ENCODE measurements at regions not wholly inside any gene's neighbourhood (a gene's known extent, or its start where the extent isn't known, plus 50 kb on each side); places are given as distances from the start of the nearest gene placed in this dataset.

DNA sequence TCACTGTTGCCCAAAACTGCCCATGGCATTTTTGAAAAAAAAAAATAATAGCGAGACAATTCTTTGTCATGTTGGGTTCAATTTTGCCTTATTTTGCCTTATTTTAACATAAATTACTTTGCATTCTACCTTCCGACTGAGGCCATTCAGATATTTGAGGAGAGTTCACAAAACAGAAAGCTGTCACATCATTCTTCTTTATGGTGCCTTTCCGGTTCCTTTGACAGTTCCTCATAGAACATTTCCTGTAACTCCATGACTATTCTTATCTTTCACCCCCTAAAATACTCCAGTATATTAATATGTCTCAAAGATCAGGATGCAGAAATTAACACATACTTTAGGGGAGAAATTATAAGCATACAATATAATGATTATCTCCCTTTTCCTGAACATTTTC is 476.7 kb downstream of the NOVA1 start:
- DNase-seq, result no peak

DNA sequence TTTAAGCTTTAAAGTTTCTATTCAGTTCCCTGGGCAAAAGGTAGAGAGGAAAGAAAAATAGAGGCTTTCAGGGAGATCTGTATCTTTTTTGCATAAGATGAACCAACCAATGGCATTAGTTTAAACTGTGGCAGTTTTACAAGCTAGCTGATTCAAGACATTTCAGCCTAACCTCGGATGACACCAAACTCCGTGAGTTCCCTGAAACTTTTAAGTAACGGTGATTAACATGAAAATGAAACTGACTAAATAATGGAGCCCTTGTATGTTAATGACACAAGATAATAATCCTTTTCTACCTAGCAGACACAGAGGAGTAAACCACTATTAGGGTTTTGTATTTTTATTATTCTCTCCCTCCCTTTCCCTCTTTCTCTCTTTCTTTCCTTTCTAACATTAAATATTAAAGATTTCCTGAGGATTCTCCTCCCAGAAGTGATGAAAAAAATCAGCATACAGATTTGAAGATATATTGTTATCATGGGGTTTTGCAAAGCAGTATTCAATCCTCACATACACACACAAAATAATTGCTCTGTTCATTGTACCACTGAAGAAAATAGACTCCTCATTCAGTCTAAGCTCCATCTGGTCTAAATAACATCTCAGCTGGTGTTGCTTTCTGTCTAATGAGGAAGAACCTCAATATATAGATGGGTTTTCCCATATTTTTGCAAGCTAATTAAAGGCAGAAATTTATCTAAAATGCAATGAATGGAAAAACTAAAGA is 483.8 kb downstream of the NOVA1 start:
- DNase-seq, result no peak

DNA sequence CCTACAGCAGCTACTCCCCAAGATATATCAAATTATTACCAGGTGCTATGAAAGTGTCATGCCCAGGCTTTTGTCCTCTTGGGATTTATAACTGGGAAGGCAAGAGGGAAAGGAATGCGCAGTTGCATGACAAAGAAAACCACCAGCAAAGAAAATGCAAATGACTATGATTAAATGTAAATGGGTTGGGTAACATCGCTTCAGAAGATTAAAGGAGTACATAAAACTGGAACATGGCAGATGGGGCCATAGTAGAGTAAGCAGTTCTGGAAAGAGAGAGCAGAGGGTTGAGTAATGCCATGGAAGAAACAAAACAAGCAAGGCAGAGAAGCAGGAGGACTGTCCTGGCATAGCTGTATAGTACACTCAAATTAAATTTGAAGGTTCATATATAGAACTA is 493.1 kb downstream of the NOVA1 start:
- DNase-seq, result no peak

DNA sequence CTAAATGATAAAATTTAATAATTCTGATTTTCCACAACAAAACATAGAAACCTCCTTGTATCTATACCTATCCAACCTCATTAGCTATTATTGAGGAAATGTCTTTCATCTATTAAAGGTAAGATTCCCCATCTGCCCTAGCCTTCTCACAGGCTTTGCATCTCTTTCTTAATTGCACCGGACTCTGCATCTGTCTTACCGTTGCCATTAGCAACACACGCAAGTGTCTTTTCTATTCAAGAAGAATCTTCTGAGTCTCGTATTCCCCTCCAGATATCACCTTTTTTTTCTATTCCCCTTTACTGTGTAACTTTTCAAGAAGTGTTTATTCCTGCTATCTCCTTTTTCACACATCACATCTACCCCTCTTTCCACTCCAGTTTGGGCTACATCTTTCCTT is 500.0 kb downstream of the NOVA1 start:
- no peak for DNase-seq

DNA sequence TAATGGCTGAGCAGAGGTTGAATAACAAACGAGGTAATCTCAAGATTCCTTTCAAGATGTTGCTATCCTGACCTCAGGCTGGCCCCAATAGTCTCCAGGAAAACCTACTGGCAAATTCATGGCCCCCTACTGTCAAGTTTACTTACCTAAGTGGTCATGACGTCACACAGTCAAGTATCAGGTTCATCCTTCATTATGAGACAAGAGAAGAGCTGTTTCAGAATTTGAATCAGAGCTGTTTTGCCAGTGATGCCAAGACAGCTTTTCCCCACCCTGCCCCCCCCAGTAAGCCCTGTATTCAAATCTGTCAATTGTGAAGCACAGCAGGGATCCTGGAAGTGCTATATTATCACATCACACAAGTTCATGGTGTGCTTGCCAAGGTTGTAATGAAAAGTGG is 509.6 kb downstream of the NOVA1 start:
- no peak for DNase-seq

DNA sequence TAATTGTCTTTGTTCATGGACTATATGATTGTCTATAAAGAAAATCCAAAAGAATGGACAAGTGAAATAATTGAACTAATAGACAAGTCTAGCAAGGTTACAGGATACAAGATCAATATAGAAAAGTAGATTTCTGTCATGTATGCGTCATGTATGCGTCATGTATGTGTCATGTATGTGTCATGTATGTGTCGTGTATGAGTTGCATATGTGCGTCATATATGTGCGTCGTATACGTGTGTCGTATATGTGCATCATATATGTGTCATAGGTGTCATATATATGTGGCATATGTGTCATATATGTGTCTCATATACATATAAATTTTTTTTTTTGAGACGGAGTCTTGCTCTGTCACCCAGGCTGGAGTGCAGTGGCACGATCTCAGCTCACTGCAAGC is 516.8 kb downstream of the NOVA1 start:
- DNase-seq, result no peak

DNA sequence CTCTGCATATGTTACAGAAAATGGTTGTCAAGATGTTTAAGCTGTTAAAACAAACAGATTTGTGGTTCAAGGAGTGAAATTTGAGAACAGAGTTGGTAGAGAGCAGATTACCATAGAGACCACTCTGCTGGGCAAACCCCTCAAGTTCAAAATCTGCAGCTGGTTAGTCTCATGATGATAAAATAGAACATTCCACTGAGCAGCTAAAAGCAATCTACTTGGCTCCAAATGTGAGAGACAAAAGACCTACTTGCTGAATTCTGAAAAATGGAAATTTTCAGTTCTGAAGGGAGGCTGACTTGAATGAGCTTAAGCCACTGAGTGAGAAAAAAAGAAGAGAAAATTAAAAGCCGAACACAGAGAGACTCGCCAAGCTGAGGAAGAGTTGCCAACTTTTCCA is 519.3 kb downstream of the NOVA1 start:
- DNase-seq, result no peak

DNA sequence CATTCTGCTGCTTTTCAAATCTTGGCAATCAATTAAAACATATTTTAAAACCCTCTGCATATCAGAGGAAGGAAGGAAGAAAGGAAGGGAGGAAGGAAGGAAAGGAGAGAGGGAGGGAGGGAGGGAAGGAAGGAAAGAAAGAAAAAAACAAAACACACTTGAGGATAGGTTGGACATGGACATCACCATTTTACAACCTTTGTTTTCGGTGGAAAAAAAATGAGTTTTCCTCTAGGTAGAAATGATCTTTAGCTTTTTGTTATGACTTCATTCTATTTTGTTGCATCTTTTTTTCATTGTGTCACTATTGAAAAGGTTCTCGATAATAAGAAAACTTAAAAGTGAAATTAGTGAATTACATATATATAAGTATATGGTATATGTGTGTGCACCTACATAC is 522.9 kb downstream of the NOVA1 start:
- no peak for DNase-seq

DNA sequence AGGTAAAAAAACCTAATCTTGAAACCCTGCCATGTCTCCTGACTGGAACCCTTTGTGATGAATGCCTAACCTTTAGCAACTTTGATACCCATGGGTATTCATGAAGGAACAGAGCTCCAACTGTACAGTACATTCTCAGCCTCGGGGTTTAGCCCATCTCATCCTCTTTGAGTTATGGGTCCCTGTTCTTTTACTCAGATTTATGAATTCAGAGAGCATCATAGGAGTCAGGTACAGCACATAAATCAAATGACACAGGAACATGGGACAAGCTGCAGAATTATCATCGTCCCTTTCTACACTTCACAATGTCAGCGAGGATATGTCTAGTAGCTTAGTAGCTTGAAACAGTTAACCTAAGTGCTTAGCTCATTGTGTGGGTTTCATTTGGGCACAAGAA is 527.4 kb downstream of the NOVA1 start:
- DNase-seq, result no peak

DNA sequence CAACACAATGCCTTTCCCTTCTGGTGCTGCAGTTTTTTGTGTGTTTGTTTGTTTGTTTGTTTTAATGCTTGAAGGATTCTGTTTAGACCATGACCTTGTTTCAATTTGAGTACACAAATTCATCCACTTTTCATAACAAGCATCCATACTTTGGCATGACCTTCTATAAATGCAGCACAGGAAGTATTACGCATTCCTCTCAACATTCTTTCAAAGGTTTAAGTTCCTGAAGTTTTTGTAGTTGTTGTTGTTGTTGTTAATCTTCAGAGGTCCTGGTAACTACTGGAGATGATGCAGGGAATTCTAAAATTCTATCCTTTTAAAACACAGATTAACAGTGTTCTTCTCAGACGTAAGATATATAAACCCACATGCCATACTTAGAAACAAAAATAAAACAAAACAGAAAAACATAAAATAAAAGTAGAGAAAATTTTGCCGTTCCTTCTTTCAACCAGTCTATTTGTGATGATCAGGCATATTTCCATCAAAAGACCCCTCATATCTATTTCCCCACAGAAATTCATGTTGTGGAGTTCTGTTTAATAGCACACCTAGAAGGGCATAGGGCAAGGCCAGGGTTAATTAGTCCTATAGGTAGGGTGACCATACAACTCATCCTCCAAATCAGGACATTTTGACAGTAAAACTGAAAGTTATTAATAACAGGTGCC is 529.9 kb downstream of the NOVA1 start:
- no peak for DNase-seq

DNA sequence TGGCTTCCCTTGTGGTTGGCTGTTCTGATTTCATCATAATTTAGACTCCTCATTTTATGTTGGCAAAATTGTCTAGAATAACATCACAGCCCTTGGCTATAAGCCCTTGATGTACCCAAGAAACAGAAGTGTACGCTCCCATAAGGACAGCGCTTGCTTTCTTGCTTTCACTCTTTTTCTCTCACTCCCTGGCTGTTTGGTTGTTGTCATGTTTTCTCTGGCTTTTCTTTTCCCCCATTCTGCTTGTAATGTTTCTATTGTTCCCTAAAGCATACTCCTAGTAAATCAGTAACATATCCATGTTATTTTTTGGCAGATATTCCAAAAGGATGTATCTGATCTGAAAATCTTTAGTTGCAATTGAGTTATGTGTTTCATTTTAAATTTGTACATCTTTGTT is 530.5 kb downstream of the NOVA1 start:
- DNase-seq, result no peak

DNA sequence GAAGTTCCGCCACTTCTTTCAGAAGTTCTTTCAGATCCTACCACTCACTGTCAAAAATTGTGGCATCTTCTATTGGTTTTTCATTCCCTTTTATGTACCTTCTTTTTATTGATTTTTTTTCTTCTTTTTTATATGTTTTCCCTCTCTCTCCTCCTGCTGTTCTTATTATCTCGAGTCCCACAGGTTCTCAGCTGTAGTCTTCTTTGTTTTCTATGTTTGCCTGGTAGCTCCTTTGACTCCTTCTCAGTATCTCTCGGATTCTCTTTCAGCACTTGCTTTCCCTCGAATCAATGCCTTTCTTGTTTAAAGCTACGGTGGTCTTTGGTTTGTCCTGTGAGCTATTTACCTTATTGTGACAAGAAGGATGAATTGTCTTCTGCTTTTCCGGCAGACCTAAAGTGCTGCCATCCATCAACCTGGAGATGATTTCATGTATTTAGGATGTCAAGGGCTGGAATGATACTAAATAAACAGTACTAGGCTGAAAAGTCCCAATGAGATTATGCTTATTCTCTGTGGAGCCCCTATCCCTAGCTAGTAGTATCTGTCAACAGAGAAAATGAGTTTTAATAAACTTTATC is 541.7 kb downstream of the NOVA1 start:
- DNase-seq, result no peak

DNA sequence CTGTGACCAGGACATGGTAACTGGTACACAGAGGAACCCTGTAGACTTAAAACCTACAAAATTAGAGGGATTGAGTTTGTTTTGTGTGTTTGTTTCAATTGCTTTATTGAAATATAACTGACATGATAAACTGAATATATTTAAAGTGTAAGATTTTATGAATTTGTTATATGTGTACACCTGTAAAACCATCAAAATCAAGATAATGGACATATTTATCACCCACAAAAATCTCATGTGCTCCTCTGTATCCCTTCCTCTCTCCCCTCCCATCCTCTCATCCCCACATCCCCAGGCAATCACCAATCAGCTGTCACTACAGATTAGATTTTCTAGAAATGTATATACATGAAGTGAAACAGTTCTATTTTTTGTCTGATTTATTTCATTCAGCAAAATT is 565.5 kb downstream of the NOVA1 start:
- DNase-seq, result no peak

DNA sequence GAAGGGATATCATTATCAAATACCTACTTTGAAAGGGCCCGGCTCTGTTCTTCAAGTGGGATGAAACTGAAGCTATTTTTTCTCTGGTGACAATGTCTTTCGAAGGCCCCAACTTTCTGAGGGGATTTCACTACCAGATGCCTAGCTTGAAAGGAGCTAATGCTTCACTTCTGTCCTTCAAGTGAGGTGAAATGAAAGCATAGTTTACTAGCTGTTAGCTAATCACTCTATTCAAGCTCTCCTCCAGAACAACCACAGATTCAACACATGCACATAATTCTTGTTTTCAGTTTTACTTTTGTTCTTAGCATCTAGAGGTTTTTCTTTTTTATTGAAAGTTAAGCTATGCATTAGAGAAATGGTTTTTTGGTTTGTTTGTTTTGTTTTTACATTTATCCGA is 571.4 kb downstream of the NOVA1 start:
- no peak for DNase-seq

DNA sequence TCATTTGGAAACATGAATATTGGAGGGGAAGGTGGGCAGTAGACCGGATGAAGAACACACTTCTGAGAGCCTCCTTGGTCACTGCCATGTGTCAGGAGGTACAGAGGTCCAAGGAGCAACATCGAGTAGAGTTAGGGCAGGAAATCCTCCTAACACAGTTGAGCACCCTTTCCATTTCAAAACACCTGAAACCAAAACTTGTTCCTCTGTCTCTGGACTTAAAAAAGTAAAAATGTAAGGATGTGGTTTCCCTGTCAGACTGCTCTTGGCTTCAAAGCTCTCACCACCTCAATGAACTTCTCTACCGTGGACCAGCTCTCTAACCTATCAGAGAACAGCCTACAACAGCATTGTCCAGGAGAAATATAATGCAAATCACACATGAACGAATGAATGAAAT is 573.9 kb downstream of the NOVA1 start:
- DNase-seq, result no peak

DNA sequence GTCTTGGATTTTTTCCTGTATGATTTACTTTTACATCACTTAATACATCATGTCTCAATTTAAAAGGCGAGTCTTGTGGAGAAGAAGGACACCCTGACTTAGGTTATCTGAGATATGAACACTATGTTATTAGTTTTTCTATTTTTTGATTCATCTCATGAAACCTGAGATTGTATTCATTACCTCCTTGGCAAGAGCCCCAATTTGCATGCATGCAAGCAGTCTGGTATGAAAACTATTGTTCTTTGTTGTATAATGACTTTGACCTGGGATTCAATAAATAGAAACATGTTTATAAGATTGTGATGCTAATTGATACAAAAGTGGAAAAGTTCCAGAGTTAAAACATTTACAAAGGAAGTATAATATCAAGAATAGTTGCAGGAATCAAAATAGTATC is 576.1 kb downstream of the NOVA1 start:
- no peak for DNase-seq

DNA sequence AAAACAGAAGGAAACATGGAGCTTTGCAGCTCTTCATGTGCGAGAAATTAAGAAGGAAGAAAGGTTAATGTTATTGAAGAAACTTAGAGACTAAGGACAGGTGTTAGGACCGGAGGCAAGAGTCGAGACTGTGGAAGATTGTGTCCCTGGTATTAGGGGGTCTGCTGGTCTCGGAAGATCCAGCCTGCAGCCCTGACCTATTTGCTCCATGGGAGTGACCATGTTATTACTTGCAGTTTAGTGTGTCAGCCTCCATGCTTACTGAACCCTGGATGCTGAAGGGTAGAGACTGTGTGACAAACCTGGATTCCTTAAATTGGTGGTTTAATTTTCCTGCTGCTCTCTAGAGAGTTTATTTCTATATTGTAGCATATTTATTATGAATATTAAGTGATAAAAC is 580.6 kb downstream of the NOVA1 start:
- no peak for DNase-seq

DNA sequence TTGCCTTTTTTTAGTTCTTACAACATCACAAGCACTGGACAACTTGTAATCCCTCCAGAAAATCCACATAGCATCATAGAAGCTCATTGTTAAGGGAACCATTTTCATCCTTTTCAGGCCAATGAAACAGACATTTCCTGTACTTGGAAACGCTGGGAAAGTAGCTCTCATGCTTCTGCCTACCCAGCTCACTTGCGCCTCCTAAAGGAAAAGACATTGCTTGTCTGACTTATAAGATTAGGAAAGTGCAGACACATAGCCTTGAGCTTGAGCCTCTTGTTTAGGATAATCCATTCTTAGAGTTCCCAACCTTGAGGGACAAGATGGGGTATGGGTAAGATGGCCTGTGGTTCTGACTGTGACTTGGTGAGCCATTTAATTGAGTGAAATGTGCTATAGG is 589.5 kb downstream of the NOVA1 start:
- DNase-seq, result no peak

DNA sequence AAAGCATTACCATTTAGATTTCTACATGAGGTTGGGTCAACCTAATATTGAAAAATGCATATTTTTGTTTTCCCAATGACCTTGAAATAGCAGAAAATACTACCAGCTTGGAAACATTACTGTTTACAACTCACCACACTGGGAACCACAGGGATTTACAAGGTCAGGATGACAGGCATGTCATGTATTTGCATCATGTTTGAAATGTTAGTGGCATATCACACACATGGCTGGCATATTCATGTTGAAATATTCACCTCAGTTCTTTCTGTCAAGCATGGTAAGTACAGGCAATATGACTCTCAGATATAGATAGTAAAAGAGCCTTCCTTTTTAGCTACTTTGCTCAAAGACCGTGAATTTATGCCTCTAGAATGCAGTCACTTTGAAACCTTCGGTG is 593.5 kb downstream of the NOVA1 start:
- no peak for DNase-seq

DNA sequence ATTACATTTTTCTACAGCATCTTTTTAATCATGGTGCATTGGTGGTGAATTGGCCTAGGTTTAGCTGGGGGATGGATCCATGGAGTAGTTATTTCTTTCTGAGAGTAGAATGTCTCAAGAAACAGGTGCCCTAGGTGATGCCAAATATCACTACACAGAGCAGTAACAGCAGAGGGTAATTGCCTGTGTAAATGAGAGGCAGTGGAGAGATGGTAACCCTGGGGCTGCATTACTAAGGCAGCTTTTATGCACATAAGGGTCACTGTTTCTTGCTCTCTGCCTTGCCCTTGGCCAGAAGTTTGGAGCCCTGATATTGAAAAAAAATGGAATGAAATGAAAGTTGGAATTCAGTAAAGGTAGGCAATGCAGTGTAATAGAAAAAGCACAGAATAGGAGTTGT is 604.0 kb downstream of the NOVA1 start:
- DNase-seq, result no peak

DNA sequence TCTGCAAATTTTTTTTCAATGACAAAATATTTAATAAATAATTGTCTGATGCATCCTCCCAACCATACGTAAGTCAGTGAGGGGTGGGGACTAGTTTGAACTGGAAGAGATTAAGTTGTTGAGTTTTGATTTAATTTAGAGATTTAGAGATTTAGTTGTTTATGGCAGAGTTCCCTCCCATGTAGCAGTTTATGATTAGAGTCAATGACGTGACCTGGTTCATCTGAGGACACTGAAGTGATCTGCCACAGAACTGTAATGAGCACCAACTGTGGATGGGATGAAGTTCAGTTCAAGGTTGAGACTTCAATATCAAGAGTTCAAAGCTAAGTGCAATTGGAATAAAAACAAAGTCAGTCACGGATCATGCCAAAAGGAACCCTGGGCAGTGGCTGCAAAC is 609.3 kb downstream of the NOVA1 start:
- no peak for DNase-seq

DNA sequence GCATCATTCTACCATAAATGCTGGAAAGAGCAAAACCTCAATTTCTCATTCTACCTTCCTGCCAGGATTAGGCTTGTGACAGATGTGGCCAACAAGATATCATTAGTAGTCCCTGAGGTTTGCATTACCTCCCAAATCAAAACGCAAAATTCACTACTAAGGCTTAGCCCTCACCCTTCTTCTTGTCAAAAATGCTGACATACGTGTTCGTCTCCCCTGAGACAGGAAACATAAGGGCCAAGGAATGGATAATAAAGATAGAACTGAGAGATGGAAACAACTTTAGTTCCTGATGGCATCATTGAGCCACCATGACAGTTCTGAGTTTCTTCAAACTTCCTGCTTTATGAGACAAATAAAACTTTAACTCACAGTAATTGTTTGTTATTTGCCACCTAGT is 642.1 kb downstream of the NOVA1 start:
- DNase-seq, result no peak

DNA sequence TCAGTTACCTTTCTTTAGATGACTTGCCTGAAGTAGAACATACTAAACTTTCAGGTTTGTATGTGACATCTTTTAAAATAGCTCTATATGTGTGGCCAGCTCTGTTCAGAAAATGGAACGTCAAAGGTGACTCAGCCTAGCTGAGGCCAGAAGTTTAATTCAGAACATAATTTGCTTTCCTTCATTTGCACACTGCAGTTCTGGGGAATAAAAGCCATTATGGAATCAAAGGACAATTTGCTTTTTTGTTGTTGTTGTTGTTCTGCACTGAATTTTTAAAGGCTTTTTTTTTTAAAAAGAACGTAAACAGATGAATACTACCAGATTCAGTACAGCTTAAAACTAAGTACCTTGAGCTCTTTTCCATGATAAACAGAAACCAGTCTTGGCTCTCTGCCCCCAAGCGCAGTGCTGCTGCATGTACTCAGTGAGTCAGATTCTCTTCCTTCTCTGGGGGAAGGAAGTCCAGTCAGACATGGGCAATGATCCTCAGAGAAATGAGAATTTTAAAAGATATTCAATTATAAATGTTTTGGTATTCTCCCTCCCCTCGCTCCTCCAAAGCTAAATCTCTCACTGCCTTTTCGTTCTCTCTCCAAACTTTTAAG is 644.2 kb downstream of the NOVA1 start:
- DNase-seq, result no peak

DNA sequence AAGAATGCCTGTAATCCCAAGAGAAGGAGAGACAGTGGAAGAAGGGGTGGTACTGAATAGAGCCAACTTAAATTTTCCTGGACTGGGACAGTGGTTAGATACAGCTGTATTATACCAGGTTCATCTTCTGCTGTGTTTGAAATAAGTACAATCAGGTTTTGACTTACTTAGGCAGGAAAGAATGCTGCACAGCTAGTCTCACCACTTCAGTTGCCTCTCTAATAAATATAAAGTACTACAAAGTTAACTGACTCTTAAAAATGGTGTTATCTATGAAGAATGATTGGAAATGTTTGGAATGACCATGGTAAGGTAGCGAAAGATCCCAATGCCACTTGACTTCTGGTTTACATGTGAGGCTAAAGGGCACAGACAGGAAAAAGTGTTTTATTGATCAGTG is 652.1 kb downstream of the NOVA1 start:
- DNase-seq, result no peak

All from HCEC 1CT (cell line).